Spinal cord (tissue), 10 donors: ENCODE measurements at regions not wholly inside any gene's neighbourhood (a gene's known extent, or its start where the extent isn't known, plus 50 kb on each side); places are given as distances from the start of the nearest gene placed in this dataset. TPM values are rescaled to one million over a fixed set of nuclear protein-coding genes. Genes with fewer than 3 reads are reported as not detected.

Experiments
- DNase-seq, 6 donors: peaks; one replicate each; pipeline versions ENCODE4 v3.0.0 to v3.0.0-alpha.2; 2013 to 2015; ENCODE audit warnings: low spot score in 6 of 6, low read depth in 4 of 6
- H3K27ac ChIP-seq: one replicate; pipeline ENCODE4 v1.5.1; 2013; ENCODE audit warnings: low read depth, low read length, control low read depth
- H3K27me3 ChIP-seq: one replicate; pipeline ENCODE4 v1.6.1; 2013; ENCODE audit warnings: low read length; ENCODE audit not compliant: control insufficient read depth, insufficient read depth
- H3K36me3 ChIP-seq: one replicate; pipeline ENCODE4 v1.6.1; 2013; ENCODE audit warnings: low read length; ENCODE audit not compliant: control insufficient read depth, insufficient read depth
- H3K4me1 ChIP-seq: one replicate; pipeline ENCODE4 v1.6.1; 2013; ENCODE audit warnings: low read length; ENCODE audit not compliant: control insufficient read depth, insufficient read depth
- H3K4me3 ChIP-seq: one replicate; pipeline ENCODE4 v1.5.1; 2013; ENCODE audit warnings: low read depth, low read length, control low read depth
- H3K9me3 ChIP-seq: one replicate; pipeline ENCODE4 v1.6.1; 2013; ENCODE audit warnings: low read length; ENCODE audit not compliant: control insufficient read depth, insufficient read depth
- WGBS: methylation state at CpG from one replicate; pipeline ENCODE4 v1.1.5; 2013; ENCODE audit warnings: missing lambda C conversion rate; ENCODE audit not compliant: insufficient coverage; 5-methylcytosine and 5-hydroxymethylcytosine counted together
- small RNA-seq: library from RNA; depleted of rRNA; stranded (forward); fragments of <200 nt; gene quantifications from one replicate; pipeline ENCODE3, GENCODE V24; 2014; ENCODE audit warnings: low replicate concordance
- donor health status: healthy.

DNA sequence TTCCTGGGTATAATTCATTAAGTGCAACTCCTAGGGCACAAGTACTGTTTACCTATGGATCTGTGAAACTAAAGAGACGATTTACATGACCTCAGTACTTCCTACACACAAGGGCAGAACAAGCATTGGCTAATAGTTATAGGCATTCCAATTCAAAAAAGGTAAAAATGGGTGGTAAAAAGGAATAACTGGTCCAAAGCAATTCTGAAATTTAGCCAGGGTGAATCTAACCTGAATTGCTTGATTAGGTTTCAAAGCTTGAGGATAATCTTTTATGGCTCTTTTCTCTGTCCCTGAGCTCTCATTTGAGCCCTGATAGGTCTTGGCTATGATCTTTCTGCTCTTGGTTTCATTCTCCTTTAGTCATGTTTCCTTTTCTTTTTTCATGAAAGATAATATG is 52.3 kb upstream of the CALCR start:
- Histone ChIP-seq H3K36me3 (no peaks in the 10 kb centered on the region), H3K4me1 (no peaks in the 10 kb centered on the region), H3K4me3 (no peak overlapping the region), H3K9me3 (peaks cover 1% of the 10 kb centered on the region), H3K27me3 (no peaks in the 10 kb centered on the region), H3K27ac (no peak overlapping the region)
- WGBS: no CpG with 5 or more reads among the region's 1 CpG
- no peak for DNase-seq

Small RNA genes in the stretch of these regions (small RNA-seq; reads per million reads assigned to genes)
- gene AC002075.2 (not detected), gene MIR4652 (not detected)
